Pulmonary artery endothelial cell (primary cell): ENCODE measurements at regions not wholly inside any gene's neighbourhood (a gene's known extent, or its start where the extent isn't known, plus 50 kb on each side); places are given as distances from the start of the nearest gene placed in this dataset.
"Not testable (repeated sequence)": the region's sequence is repeated elsewhere in the genome, so short reads cannot be mapped to it uniquely, and the experiment has no call there.

Experiments
- DNase-seq: peaks from one replicate; pipeline ENCODE4 v3.0.0-alpha.2; 2011; ENCODE audit warnings: low read depth, low spot score

- no peak for DNase-seq
Observed at GRCh38 chr11:109677231-109677630, 255.2 kb downstream of the C11orf87 start.

GRCh38 chr11:109677876-109678275, 255.9 kb downstream of the C11orf87 start:
- DNase-seq, result no peak

GRCh38 chr11:109680127-109680526, 258.1 kb downstream of the C11orf87 start:
- no peak for DNase-seq

- DNase-seq, result not testable (repeated sequence)
Observed at GRCh38 chr11:109682788-109683187, 260.8 kb downstream of the C11orf87 start.

- DNase-seq, result no peak
Observed at GRCh38 chr11:109695696-109696095, 273.7 kb downstream of the C11orf87 start.

GRCh38 chr11:109696191-109696897, 274.4 kb downstream of the C11orf87 start:
- no peak for DNase-seq

- DNase-seq, result peak; percentile 11
Observed at GRCh38 chr11:109697140-109697843, 275.3 kb downstream of the C11orf87 start.

GRCh38 chr11:109698237-109698636, 276.2 kb downstream of the C11orf87 start:
- no peak for DNase-seq

GRCh38 chr11:109704432-109704831, 282.4 kb downstream of the C11orf87 start:
- DNase-seq, result no peak

- DNase-seq, result no peak
Observed at GRCh38 chr11:109706945-109707344, 285.0 kb downstream of the C11orf87 start.

GRCh38 chr11:109707411-109707810, 285.4 kb downstream of the C11orf87 start:
- DNase-seq, result no peak

GRCh38 chr11:109708184-109708583, 286.2 kb downstream of the C11orf87 start:
- no peak for DNase-seq

- DNase-seq, result not testable (repeated sequence)
Observed at GRCh38 chr11:109714444-109714843, 292.5 kb downstream of the C11orf87 start.

- DNase-seq, result not testable (repeated sequence)
Observed at GRCh38 chr11:109715424-109715823, 293.4 kb downstream of the C11orf87 start.

- DNase-seq, result no peak
Observed at GRCh38 chr11:109726061-109726460, 304.1 kb downstream of the C11orf87 start.

- DNase-seq, result no peak
Observed at GRCh38 chr11:109728056-109728455, 306.1 kb downstream of the C11orf87 start.

- no peak for DNase-seq
Observed at GRCh38 chr11:109729761-109730160, 307.8 kb downstream of the C11orf87 start.

GRCh38 chr11:109730669-109731068, 308.7 kb downstream of the C11orf87 start:
- DNase-seq, result no peak

GRCh38 chr11:109731451-109731850, 309.5 kb downstream of the C11orf87 start:
- no peak for DNase-seq

GRCh38 chr11:109733245-109733644, 311.3 kb downstream of the C11orf87 start:
- no peak for DNase-seq

- no peak for DNase-seq
Observed at GRCh38 chr11:109734566-109734965, 312.6 kb downstream of the C11orf87 start.

GRCh38 chr11:109735128-109735527, 313.1 kb downstream of the C11orf87 start:
- DNase-seq, result no peak

- DNase-seq, result no peak
Observed at GRCh38 chr11:109739379-109739778, 317.4 kb downstream of the C11orf87 start.
